ENCODE measurements at regions not wholly inside any gene's neighbourhood (a gene's known extent, or its start where the extent isn't known, plus 50 kb on each side); places are given as distances from the start of the nearest gene placed in this dataset.

DNA sequence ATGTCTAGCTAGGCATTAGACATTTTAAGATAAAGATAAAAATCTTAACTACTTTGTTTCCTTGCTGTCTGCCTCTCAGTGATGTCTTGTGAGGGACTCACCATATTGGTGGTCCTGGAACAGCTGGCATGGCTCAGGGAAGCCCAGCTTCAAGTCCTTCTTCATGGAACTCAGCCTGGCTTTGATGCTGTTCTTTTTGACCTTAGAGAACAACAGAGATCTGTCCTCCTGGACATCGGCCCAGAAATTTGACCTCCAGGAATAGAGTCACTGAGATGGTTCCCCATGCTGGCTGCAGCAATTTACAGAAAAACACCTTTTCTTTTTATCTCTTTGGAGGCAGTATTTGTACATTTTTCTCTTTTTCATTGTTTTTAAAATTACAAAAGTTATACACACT is 235.5 kb upstream of the WWC1 start:
- H3K4me3 Mint-ChIP-seq, result no peak overlapping the region
- H3K27me3 Mint-ChIP-seq, result no peaks in the 10 kb centered on the region
- no peaks in the 10 kb centered on the region for H3K36me3 Mint-ChIP-seq
- peaks cover 3% of the 10 kb centered on the region for H3K9me3 Mint-ChIP-seq
- H3K4me1 Mint-ChIP-seq, result no peaks in the 10 kb centered on the region
- DNase-seq, result no peak
- no peak overlapping the region for H3K27ac Mint-ChIP-seq

DNA sequence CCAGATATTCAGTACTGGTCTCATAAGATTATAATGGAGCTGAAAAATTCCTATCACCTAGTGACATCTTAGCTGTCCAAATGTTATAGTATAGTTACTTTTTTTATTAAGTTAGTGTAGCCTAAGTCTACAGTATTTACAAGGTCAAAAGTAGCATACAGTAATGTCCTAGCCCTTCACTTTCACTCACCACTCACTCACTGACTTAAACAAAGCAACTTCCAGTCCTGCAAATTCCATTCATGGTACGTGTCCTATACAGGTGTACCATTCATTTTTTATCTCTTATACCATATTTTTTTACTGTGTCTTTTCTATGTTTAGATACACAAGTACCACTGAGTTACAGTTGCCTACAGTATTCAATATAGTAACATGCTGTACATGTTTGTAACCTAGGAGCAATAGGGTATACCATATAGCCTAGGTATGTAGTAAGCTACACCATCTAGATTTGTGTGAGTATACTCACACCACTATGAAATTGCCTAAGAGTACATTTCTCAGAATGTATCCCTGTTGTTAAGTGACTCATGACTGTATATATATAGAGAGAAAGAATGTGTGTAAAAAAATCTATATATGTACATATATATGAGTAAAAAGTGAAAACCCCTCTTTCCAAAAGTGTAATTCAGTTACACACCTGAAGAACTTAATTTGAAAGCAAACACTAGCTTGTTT is 234.8 kb upstream of the WWC1 start:
- no peaks in the 10 kb centered on the region for H3K36me3 Mint-ChIP-seq
- H3K27me3 Mint-ChIP-seq, result no peaks in the 10 kb centered on the region
- H3K4me3 Mint-ChIP-seq, result no peak overlapping the region
- DNase-seq, result no peak
- H3K4me1 Mint-ChIP-seq, result no peaks in the 10 kb centered on the region
- H3K9me3 Mint-ChIP-seq, result peaks cover 3% of the 10 kb centered on the region
- no peak overlapping the region for H3K27ac Mint-ChIP-seq

DNA sequence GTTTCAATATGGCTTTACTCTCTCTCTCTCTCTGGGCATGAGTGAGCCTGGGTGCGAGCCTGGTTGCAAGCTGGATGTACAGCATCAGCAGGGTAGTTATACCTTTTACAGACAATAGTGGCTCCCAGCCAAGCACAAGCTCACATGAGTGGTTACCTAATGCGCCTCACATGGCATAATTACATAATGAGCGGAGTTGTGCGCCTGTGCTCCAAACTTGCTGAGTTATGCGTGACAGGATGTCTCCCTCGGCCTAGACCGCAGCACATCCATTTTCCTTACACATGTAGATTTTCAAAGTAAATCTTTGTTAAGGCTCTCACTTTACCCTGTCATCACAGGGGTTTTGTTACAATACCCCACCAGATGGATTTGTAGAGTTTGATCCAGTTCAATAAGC is 233.5 kb upstream of the WWC1 start:
- H3K4me3 Mint-ChIP-seq, result no peak overlapping the region
- peaks cover 3% of the 10 kb centered on the region for H3K27me3 Mint-ChIP-seq
- no peaks in the 10 kb centered on the region for H3K36me3 Mint-ChIP-seq
- DNase-seq, result no peak
- H3K4me1 Mint-ChIP-seq, result no peaks in the 10 kb centered on the region
- peaks cover 3% of the 10 kb centered on the region for H3K9me3 Mint-ChIP-seq
- no peak overlapping the region for H3K27ac Mint-ChIP-seq

DNA sequence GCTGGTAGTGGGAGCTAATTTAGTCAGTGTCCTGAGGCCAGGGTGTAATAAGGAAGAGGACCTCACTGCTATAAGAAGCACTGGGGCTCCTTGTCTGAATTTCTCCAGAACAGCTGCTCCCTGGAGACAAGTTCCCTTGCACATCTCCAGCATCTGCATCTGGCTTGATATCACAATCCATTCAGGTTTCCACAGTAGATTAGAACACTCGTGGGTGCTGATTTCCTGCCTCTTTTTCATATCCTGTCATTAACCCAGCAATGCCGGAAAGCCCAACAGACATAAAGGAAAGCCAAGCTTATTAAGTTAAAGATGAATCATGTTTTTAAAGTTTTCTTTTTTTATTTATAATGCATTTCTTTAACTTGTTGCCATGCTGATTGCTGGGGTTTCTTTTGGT is 232.3 kb upstream of the WWC1 start:
- Mint-ChIP-seq H3K27ac (no peak overlapping the region), H3K27me3 (peaks cover 3% of the 10 kb centered on the region), H3K4me1 (no peaks in the 10 kb centered on the region), H3K36me3 (no peaks in the 10 kb centered on the region), H3K9me3 (peaks cover 3% of the 10 kb centered on the region), H3K4me3 (no peak overlapping the region)
- DNase-seq, result no peak

DNA sequence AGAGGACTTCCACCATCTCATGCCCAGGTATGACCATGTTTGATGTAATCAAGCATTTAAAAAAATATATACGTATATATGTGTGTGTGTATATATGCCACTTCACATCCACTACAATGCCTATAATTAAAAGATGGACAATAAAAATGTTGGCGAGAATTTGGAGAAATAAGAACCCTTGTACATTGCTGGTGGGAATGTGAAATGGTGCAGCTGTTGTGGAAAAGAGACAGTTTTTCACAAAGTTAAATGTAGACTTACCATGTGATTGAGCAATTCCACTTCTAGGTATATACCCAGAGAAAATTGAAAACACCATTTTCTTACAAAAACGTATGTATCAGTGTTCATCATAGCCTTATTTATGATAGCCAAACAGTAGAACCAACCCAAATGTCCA is 229.2 kb upstream of the WWC1 start:
- peaks cover 3% of the 10 kb centered on the region for H3K9me3 Mint-ChIP-seq
- peaks cover 3% of the 10 kb centered on the region for H3K27me3 Mint-ChIP-seq
- no peak overlapping the region for H3K4me3 Mint-ChIP-seq
- no peaks in the 10 kb centered on the region for H3K4me1 Mint-ChIP-seq
- DNase-seq, result no peak
- H3K27ac Mint-ChIP-seq, result no peak overlapping the region
- H3K36me3 Mint-ChIP-seq, result no peaks in the 10 kb centered on the region

DNA sequence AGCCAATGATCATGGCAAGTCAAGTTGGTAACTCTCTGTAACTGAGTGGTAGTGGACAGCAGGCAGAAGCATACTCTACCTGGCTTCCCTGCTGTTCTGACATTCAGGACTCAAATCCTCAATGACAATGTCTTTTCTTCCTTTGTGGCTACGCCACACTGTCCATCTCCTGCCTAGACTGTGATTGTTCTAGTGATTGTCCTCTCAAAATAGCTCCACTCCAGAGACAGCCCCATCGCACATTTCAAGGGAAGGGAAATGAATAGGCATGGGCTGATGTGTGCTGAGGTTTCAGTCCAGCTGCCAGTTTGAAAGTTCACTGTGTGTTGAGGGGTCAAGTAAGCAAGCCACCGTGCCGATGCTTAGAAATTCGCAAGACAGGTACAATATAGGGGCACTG is 227.0 kb upstream of the WWC1 start:
- Mint-ChIP-seq H3K4me3 (no peak overlapping the region), H3K9me3 (no peaks in the 10 kb centered on the region), H3K27me3 (peaks cover 3% of the 10 kb centered on the region), H3K4me1 (no peaks in the 10 kb centered on the region), H3K36me3 (no peaks in the 10 kb centered on the region), H3K27ac (no peak overlapping the region)
- DNase-seq, result no peak

DNA sequence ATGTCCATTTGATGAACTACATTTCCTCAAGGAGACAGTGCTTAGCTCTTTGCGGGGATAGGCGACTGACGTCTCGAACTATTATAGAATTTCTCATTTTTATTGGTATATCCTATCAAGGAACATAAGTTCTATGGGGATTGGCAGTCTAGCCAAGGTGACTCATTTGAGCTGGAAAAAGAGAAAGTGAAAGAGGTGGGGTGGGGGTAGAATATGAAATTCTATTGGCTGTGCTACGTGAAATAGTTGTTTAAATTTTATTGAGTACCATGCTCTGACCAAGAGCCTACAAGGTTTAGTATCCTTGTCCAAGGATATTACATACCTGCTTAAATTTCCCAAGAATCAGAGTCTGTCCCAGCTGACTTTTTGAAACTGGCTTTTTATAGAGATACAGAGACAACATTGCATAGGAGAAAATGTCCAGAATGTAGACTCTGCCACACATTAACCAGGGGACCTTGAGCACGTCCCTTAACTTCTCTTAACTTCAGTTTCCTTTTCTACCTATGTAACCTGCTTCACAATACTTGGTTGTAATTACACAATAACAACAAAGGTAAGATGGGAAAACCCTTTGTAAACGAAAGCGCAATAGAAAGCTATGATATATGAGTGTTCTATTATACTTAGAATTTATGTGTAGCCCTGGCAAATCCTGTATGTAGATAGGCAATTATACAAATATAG is 226.4 kb upstream of the WWC1 start:
- no peak for DNase-seq
- peaks cover 3% of the 10 kb centered on the region for H3K27me3 Mint-ChIP-seq
- no peak overlapping the region for H3K27ac Mint-ChIP-seq
- no peak overlapping the region for H3K4me3 Mint-ChIP-seq
- H3K4me1 Mint-ChIP-seq, result no peaks in the 10 kb centered on the region
- no peaks in the 10 kb centered on the region for H3K36me3 Mint-ChIP-seq
- H3K9me3 Mint-ChIP-seq, result no peaks in the 10 kb centered on the region

DNA sequence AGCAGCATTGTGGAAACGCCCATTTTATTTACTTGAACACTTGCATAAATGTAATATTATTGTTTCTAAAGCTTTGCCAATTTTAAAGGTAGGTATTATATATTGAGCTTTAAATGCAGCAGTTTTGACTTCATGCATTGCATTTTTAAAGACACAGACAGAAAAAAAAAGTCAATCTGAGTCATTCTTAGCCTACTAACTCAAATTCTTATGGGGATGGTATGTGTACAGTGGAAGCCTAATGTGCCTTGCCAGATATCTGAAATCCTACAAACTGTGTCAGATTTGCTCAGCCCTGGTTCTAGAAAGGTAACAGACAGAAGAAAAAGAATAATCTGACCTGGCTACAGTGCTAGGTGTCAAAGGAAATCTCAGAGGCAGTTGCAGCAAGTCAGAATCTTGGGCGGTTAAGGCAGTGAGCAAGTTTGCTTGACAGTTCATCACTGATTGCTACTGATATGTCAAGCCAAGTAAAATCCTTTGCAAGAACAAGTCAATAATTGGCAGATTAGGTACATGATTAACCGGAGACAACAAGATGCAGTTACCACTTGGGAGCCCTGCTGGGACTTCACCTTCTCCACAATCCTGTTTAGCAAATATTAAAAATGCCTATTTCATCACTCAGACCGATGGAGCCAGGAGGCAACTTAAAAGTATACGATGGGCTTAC is 224.8 kb upstream of the WWC1 start:
- Mint-ChIP-seq H3K27me3 (peaks cover 3% of the 10 kb centered on the region), H3K4me1 (no peaks in the 10 kb centered on the region), H3K36me3 (no peaks in the 10 kb centered on the region), H3K9me3 (no peaks in the 10 kb centered on the region), H3K4me3 (no peak overlapping the region), H3K27ac (no peak overlapping the region)
- DNase-seq, result no peak

DNA sequence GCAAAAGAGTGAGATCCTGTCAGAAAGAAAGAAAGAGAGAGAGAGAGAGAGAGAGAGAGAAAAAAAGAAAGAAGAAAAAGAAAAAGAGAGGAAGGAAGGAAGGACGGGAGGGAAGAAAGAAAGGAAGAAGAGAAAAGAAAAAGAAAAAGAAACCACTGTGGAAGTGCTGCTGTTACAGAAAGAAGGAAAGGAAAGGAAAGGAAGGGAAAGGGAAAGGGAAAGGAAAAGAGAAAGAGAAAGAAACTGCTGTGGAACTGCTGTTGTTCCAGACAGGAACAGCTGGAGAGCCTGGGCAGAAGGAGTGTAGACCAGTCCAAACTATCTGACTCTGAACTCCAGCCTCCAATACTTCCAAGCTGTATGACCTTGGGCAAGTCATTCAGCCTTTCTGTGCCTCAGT is 220.7 kb upstream of the WWC1 start:
- DNase-seq, result no peak

DNA sequence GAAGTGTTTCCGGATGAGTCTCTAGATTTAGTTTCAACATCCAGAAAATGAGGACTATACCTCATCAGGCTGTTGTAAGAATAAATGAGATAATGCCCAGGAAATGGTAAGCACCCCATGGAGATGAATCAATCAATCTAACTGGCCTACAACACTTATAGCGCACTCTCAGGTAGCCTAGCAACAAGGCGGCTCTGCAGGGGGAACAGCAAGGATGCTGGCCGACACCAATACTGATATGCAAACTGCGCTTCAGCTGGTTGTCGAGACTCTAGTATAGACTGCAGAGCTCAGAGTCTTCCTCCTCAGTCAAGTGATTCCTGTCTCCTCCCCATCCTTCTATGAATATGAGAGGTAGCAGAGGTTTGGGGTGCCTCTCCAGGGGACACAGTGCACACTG is 218.8 kb upstream of the WWC1 start:
- H3K27ac Mint-ChIP-seq, result no peak overlapping the region
- H3K4me1 Mint-ChIP-seq, result peaks cover 3% of the 10 kb centered on the region
- no peaks in the 10 kb centered on the region for H3K36me3 Mint-ChIP-seq
- no peak for DNase-seq
- no peaks in the 10 kb centered on the region for H3K9me3 Mint-ChIP-seq
- H3K4me3 Mint-ChIP-seq, result no peak overlapping the region
- H3K27me3 Mint-ChIP-seq, result peaks cover 4% of the 10 kb centered on the region

More for the DNA sequence above, 220.7 kb upstream of the WWC1 start:
- no peak overlapping the region for H3K4me3 Mint-ChIP-seq
- no peak overlapping the region for H3K27ac Mint-ChIP-seq
- no peaks in the 10 kb centered on the region for H3K9me3 Mint-ChIP-seq
- H3K36me3 Mint-ChIP-seq, result no peaks in the 10 kb centered on the region
- peaks cover 3% of the 10 kb centered on the region for H3K4me1 Mint-ChIP-seq
- H3K27me3 Mint-ChIP-seq, result peaks cover 4% of the 10 kb centered on the region

DNA sequence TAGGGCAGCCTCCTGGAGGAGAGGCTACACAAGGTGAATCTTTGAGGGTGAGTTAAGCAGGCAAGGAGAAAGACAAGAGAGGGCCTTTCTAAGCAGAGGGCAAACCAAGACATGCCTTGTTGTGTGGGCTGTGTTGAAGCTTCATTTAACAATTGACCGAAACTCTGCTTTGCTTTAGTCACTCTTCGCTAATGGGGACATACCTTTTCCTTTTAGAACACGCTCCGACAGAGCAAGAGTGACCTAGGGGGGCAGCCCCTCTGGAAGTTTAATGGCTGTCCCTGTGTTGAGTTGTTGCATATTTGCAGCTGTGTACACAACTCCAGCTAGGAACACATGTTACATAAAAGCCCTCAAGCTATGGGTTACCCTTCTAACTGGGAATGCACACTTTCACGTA is 218.1 kb upstream of the WWC1 start:
- Mint-ChIP-seq H3K27me3 (peaks cover 4% of the 10 kb centered on the region), H3K4me1 (peaks cover 3% of the 10 kb centered on the region), H3K9me3 (no peaks in the 10 kb centered on the region), H3K27ac (no peak overlapping the region), H3K36me3 (no peaks in the 10 kb centered on the region), H3K4me3 (no peak overlapping the region)
- no peak for DNase-seq

DNA sequence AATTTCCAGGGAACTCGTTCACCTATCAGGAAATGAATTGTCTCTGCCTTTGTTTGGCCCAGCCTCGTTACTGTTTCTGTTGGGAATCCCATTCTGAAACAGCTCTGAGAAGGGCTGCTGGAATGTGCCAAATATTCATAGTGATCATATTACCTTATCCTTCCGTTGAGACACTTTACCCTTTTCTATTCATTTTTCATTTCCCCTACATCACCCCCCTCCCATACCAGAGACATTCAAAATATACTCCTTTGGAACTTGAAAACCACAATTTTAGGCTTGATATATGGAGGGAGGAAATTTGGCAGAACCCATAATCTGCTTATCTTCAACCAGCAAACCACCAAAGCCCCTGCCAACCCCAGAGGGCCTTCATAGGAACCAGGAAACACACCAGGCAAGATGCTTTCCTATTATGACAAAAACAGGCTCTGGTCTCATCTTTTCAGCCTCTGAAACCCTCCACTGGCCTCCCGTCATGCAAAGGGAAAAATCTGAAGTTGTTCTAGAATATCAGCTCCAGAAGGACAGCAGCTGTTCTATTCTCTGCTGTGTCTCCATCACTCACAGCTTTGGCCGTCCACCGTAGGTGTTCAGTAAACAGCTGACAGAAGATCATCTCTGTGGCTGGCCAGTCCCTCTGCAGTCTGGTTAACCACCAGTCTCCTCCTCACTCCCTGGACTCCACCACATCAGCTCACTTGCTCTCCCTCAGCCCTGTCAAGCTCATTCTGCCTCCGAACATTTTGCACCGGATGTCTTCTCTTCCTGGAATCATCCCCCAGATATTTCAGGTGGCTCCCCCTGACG is 217.2 kb upstream of the WWC1 start:
- Mint-ChIP-seq H3K4me3 (no peak overlapping the region), H3K9me3 (no peaks in the 10 kb centered on the region), H3K36me3 (no peaks in the 10 kb centered on the region), H3K27me3 (peaks cover 4% of the 10 kb centered on the region), H3K27ac (no peak overlapping the region), H3K4me1 (peaks cover 3% of the 10 kb centered on the region)
- DNase-seq, result no peak

DNA sequence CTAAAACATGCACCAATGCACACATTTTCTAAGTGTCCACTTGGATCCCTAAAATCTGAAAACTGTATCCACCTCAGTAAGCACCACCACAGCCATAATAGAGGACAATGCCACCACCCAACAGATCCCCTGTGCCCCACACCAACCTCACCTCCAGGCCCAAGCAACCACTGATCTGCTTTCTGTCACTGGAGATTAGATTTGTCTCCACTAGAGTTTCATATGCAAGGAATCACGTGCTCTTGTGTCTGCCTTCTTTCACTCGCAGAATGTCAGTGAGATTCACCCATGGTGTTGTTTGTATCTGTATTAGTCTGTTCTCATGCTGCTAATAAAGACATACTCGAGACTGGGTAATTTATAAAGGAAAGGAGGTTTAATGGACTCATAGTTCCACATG is 216.1 kb upstream of the WWC1 start:
- Mint-ChIP-seq H3K27me3 (peaks cover 4% of the 10 kb centered on the region), H3K27ac (no peak overlapping the region), H3K4me3 (no peak overlapping the region), H3K9me3 (no peaks in the 10 kb centered on the region), H3K36me3 (no peaks in the 10 kb centered on the region), H3K4me1 (peaks cover 3% of the 10 kb centered on the region)
- DNase-seq, result no peak

DNA sequence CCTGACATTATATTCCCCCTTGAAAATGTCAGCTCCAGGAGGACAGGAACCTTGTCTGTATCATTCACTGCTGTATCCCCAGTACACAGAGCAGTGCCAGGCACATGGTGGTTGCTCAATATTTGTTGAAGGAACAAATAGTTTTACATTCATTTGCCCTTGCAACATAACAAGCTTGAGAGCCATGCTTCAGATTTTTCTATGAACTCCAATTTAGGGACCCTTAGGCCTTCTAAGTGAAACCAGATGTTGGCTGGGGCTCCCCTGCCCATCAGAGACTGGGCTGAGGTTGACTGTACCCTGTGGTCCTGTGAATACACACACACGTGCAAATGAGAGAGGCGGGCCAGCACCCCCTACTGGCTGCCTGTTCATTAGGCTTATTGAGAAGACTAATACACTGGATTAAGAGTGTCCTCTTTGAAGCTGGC is 214.9 kb upstream of the WWC1 start:
- Mint-ChIP-seq H3K4me1 (peaks cover 3% of the 10 kb centered on the region), H3K9me3 (no peaks in the 10 kb centered on the region), H3K4me3 (no peak overlapping the region), H3K27me3 (peaks cover 4% of the 10 kb centered on the region), H3K27ac (no peak overlapping the region), H3K36me3 (no peaks in the 10 kb centered on the region)
- peak; percentile 1 for DNase-seq

Data from activated naive CD8-positive, alpha-beta T cell treated with anti-CD3 and anti-CD28 coated beads for 36 hours (primary cell).